Thyroid gland (tissue), 4 donors: ENCODE measurements at regions not wholly inside any gene's neighbourhood (a gene's known extent, or its start where the extent isn't known, plus 50 kb on each side); places are given as distances from the start of the nearest gene placed in this dataset.

Experiments
- DNase-seq, 2 donors: peaks; one replicate each; pipeline ENCODE4 v3.0.0-alpha.2; 2019
- H3K27ac ChIP-seq, 3 donors: fragments of 200-600 bp; sonication (generic); 1 replicate in 2 of 3; 2 replicates in 1 of 3; pipeline ENCODE4 v1.5.1; 2016 to 2019; ENCODE audit warnings: mild to moderate bottlenecking in 1 of 3, moderate library complexity in 1 of 3
- H3K27me3 ChIP-seq: fragments of 200-600 bp; sonication (generic); one replicate; pipeline ENCODE4 v1.5.1; 2019
- H3K36me3 ChIP-seq, 2 donors: fragments of 200-600 bp; sonication (generic); one replicate each; pipeline ENCODE4 v1.5.1; 2016 to 2019
- H3K4me1 ChIP-seq, 2 donors: fragments of 200-600 bp; sonication (generic); one replicate each; pipeline ENCODE4 v1.5.1; 2017 to 2019
- H3K4me3 ChIP-seq, 3 donors: fragments of 200-600 bp; sonication (generic); replicated peaks in 1 of 3; 1 replicate in 2 of 3; 2 replicates in 1 of 3; pipeline ENCODE4 v1.5.1; 2016; ENCODE audit warnings: mild to moderate bottlenecking in 1 of 3
- H3K9me3 ChIP-seq: fragments of 200-600 bp; sonication (generic); one replicate; pipeline ENCODE4 v1.5.1; 2017
- CTCF ChIP-seq, 6 experiments: fragments of 200-600 bp in 3 of 6; fragments of 450-650 bp in 3 of 6; sonication (generic) in 3 of 6; IDR thresholded peaks; one replicate each; pipeline ENCODE4 v1.5.1; 2016 to 2019; ENCODE audit warnings: antibody characterized with exemption in 6 of 6, mild to moderate bottlenecking in 2 of 6, inconsistent platforms in 1 of 6, moderate library complexity in 1 of 6
- POLR2A ChIP-seq, 2 donors: fragments of 450-650 bp; IDR thresholded peaks; one replicate each; pipeline ENCODE4 v1.6.1; 2017; ENCODE audit warnings: antibody characterized with exemption in 2 of 2, mild to moderate bottlenecking in 2 of 2, moderate library complexity in 1 of 2
- WGBS, 2 donors: methylation state at CpG; one replicate each; pipeline ENCODE4 v1.1.5; 2017; 5-methylcytosine and 5-hydroxymethylcytosine counted together
- intact Hi-C: fragments of 100-400 bp; cut with DNase I; formaldehyde crosslinking; loops from one replicate; pipeline ENCODE4 v1.15.1; 2023

DNA sequence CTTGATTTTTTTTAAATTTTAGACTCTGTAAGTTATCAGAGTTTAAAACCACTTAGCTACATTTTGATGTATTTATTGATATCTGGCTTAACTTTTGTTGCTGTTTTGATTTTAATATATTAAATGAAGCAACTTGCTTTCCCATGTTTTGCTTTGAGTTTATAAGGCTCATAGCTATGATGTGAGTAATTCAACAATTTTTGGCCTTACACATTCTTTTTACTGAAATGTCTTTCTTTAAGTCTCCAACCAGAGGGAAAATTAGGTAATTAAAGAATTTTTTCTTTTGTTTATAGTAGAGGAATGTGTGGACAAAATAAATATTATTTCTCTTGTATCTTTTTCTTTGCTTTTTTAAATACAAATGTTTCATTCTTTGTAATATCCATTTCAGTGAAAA, 258.3 kb upstream of the ADAMTS5 start:
- TF ChIP-seq POLR2A (IDR thresholded peaks at IDR 0.05) (no peak), CTCF (IDR thresholded peaks at IDR 0.05) (no peak)
- intact Hi-C loops, result no loop called here
- no peaks in the 10 kb centered on the region for H3K9me3 ChIP-seq
- H3K4me3 ChIP-seq, result no peak overlapping the region
- H3K36me3 ChIP-seq, result no peaks in the 10 kb centered on the region
- no peak for DNase-seq
- H3K27me3 ChIP-seq, result no peaks in the 10 kb centered on the region
- H3K27ac ChIP-seq, result no peak overlapping the region
- H3K4me1 ChIP-seq, result peaks cover 0 to 3% of the 10 kb centered on the region in 2 donors

- H3K9me3 ChIP-seq, result no peaks in the 10 kb centered on the region
- TF ChIP-seq POLR2A (IDR thresholded peaks at IDR 0.05) (no peak), CTCF (IDR thresholded peaks at IDR 0.05) (no peak)
- DNase-seq, result no peak
- H3K36me3 ChIP-seq, result no peaks in the 10 kb centered on the region
- H3K4me3 ChIP-seq, result no peak overlapping the region
- no peak overlapping the region for H3K27ac ChIP-seq
- H3K27me3 ChIP-seq, result no peaks in the 10 kb centered on the region
- peaks cover 0 to 3% of the 10 kb centered on the region in 2 donors for H3K4me1 ChIP-seq
- intact Hi-C loops, result no loop called here
Measured at GRCh38 chr21:27224169-27224568, 257.3 kb upstream of the ADAMTS5 start.

- TF ChIP-seq POLR2A (IDR thresholded peaks at IDR 0.05) (no peak), CTCF (IDR thresholded peaks at IDR 0.05) (no peak)
- no peak overlapping the region for H3K4me3 ChIP-seq
- H3K9me3 ChIP-seq, result no peaks in the 10 kb centered on the region
- peaks cover 0 to 3% of the 10 kb centered on the region in 2 donors for H3K4me1 ChIP-seq
- H3K36me3 ChIP-seq, result no peaks in the 10 kb centered on the region
- H3K27ac ChIP-seq, result no peak overlapping the region
- DNase-seq, result no peak
- WGBS, 2 donors, result 34 to 40% methylated on average over 2 of the region's 2 CpGs
- no peaks in the 10 kb centered on the region for H3K27me3 ChIP-seq
- intact Hi-C loops, result no loop called here
Measured at GRCh38 chr21:27221077-27221476, 254.2 kb upstream of the ADAMTS5 start.

- Histone ChIP-seq H3K27ac (no peak overlapping the region), H3K4me1 (peaks cover 0 to 3% of the 10 kb centered on the region in 2 donors), H3K36me3 (no peaks in the 10 kb centered on the region), H3K27me3 (no peaks in the 10 kb centered on the region), H3K9me3 (no peaks in the 10 kb centered on the region), H3K4me3 (no peak overlapping the region)
- intact Hi-C loops, result no loop called here
- no peak for DNase-seq
- TF ChIP-seq POLR2A (IDR thresholded peaks at IDR 0.05) (no peak), CTCF (IDR thresholded peaks at IDR 0.05) (no peak)
Measured at GRCh38 chr21:27220416-27220815, 253.5 kb upstream of the ADAMTS5 start.

DNA sequence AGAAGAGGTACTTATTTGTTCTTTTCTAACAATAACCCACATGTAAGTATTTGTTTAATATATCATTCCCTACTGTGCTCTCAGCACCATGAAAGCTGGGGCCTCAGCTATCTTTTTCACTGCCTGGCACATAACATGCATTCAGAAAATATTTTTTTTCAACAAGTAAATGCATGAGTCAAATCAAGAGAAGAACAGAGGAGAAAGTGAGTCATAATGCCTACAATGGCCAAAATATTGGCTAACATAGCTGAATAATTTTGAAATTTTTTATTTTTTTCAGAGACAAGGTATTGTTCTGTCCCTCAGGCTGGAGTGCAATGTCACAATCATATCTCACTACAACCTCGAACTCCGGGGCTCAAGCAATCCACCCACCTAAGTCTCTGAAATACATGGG, 252.2 kb upstream of the ADAMTS5 start:
- intact Hi-C loops, result no loop called here
- WGBS, 2 donors, result 92 to 98% methylated on average over 2 of the region's 2 CpGs
- Histone ChIP-seq H3K27me3 (no peaks in the 10 kb centered on the region), H3K36me3 (no peaks in the 10 kb centered on the region), H3K4me3 (no peak overlapping the region), H3K9me3 (no peaks in the 10 kb centered on the region), H3K4me1 (peaks cover 0 to 3% of the 10 kb centered on the region in 2 donors), H3K27ac (no peak overlapping the region)
- TF ChIP-seq CTCF (IDR thresholded peaks at IDR 0.05) (no peak), POLR2A (IDR thresholded peaks at IDR 0.05) (no peak)
- DNase-seq, result no peak
